Karpas-422 (cell line): ENCODE measurements at regions not wholly inside any gene's neighbourhood (a gene's known extent, or its start where the extent isn't known, plus 50 kb on each side); places are given as distances from the start of the nearest gene placed in this dataset.

ENCODE experiments used
- DNase-seq: peaks from one replicate; pipeline ENCODE4 v3.0.0-alpha.2; 2015
- H2AFZ ChIP-seq: fragments of 200-600 bp; sonication (generic); 2 replicates; pipeline ENCODE4 v1.6.1; 2014; ENCODE audit warnings: antibody characterized with exemption, low read length, mixed read lengths
- H3K27ac ChIP-seq: fragments of 200-600 bp; sonication (generic); 2 replicates; pipeline ENCODE4 v1.5.1; 2014; ENCODE audit warnings: mild to moderate bottlenecking, low read length, moderate library complexity
- H3K27me3 ChIP-seq: fragments of 200-600 bp; sonication (generic); 2 replicates; pipeline ENCODE4 v1.6.1; 2014; ENCODE audit warnings: low read length, mixed read lengths
- H3K36me3 ChIP-seq: fragments of 200-600 bp; sonication (generic); 2 replicates; pipeline ENCODE4 v1.6.1; 2014; ENCODE audit warnings: low read length, mixed read lengths; ENCODE audit not compliant: insufficient read depth
- H3K4me1 ChIP-seq: fragments of 200-600 bp; sonication (generic); 2 replicates; pipeline ENCODE4 v1.6.1; 2014; ENCODE audit warnings: mild to moderate bottlenecking, low read length, mixed read lengths
- H3K4me2 ChIP-seq: fragments of 200-600 bp; sonication (generic); 2 replicates; pipeline ENCODE4 v1.6.1; 2014; ENCODE audit warnings: low read length, low read depth, mild to moderate bottlenecking; ENCODE audit not compliant: poor library complexity, severe bottlenecking
- H3K4me3 ChIP-seq: fragments of 200-600 bp; sonication (generic); 2 replicates; pipeline ENCODE4 v1.5.1; 2014; ENCODE audit warnings: mild to moderate bottlenecking, antibody characterized with exemption, low read length, mixed read lengths
- H3K79me2 ChIP-seq: fragments of 200-600 bp; sonication (generic); 2 replicates; pipeline ENCODE4 v1.6.1; 2014; ENCODE audit warnings: mild to moderate bottlenecking, low read length, mixed read lengths
- H3K9ac ChIP-seq: fragments of 200-600 bp; sonication (generic); 2 replicates; pipeline ENCODE4 v1.6.0; 2014; ENCODE audit warnings: low read length
- H3K9me2 ChIP-seq: fragments of 200-600 bp; sonication (generic), shearing (Covaris generic); replicated peaks from 2 replicates; pipeline ENCODE4 v1.6.0; 2014; ENCODE audit warnings: mild to moderate bottlenecking, low read length, moderate library complexity; ENCODE audit not compliant: insufficient read depth
- H3K9me3 ChIP-seq: fragments of 300-700, 200-600 bp; sonication (generic); 2 replicates; pipeline ENCODE4 v1.6.1; 2014; ENCODE audit warnings: low read length, mixed read lengths
- H4K20me1 ChIP-seq: fragments of 200-600 bp; sonication (generic); 2 replicates; pipeline ENCODE4 v1.6.1; 2014; ENCODE audit warnings: mild to moderate bottlenecking, antibody characterized with exemption, low read length, low read depth; ENCODE audit not compliant: insufficient read depth

DNA sequence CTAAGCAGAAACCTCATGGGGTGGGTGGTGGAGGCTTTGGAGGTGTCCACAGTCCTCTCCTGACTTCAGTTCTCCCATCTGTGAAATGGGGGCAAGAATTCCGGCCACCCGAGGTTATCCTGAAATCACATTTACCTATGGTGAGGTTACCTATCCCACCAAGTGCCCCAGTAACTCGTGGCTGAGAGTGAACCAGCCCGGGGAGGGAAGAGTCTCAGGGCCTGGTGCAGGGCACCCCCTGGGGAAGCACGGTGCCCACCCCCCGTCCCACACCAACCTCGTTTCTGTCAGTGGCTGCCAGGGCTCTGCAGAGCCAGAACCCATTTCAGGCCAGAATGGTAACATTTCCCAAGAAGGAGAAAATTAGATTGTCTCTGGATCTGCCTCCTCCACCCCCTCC, 83.7 kb upstream of the VSTM2B start:
- no peak overlapping the region for H2AFZ ChIP-seq
- no peak overlapping the region for H3K9ac ChIP-seq
- no peaks in the 10 kb centered on the region for H4K20me1 ChIP-seq
- H3K79me2 ChIP-seq: no peaks in the 10 kb centered on the region
- H3K4me3 ChIP-seq: no peak overlapping the region
- H3K9me3 ChIP-seq: no peaks in the 10 kb centered on the region
- DNase-seq: no peak
- H3K9me2 ChIP-seq: no peaks in the 10 kb centered on the region
- H3K36me3 ChIP-seq: no peaks in the 10 kb centered on the region
- no peak overlapping the region for H3K4me2 ChIP-seq
- H3K27me3 ChIP-seq: no peaks in the 10 kb centered on the region
- no peak overlapping the region for H3K27ac ChIP-seq
- H3K4me1 ChIP-seq: no peaks in the 10 kb centered on the region

DNA sequence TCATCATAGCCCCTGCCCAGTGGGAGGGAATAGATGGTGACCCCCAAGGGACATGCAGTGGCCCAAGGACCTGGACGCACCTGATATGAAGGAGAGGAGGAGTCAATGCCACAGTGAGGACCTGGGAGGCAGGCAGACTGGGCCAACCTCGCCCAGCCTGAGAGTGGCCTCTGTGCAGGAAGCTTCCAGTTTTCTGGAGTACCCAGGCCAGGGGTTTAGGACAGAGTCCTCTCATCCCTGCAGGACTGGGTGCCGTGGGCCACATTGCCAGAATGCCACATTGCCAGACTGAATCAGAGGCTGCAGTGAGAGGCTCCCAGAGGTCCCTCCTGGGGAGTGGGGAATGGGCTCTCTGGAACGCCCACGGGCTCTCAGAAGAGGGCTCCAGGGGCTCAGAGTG, 82.9 kb upstream of the VSTM2B start:
- Histone ChIP-seq H3K27ac (no peak overlapping the region), H3K4me3 (no peak overlapping the region), H3K27me3 (no peaks in the 10 kb centered on the region), H3K9me2 (no peaks in the 10 kb centered on the region), H3K36me3 (no peaks in the 10 kb centered on the region), H3K4me2 (no peak overlapping the region), H4K20me1 (no peaks in the 10 kb centered on the region), H2AFZ (no peak overlapping the region), H3K9me3 (no peaks in the 10 kb centered on the region), H3K79me2 (no peaks in the 10 kb centered on the region), H3K4me1 (no peaks in the 10 kb centered on the region), H3K9ac (no peak overlapping the region)
- DNase-seq: no peak

DNA sequence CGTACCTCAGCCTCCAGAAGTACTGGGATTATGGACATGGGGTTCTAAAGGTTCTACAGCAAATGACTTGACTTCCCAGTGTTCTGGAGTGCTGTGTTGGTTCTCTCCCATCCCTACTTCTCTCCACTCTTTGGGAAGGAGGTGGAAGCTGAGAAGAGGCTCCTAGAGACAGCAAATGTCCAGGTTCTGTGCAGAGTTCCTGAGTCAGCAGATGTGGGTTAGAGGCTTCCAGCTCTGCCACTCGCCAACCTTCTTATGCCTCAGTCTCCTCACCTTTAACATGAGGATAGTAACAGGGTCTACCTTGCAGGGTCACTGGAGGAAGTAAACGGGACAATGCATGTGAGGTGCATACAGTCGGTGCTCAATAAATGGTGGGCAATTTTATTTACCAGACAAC, 80.5 kb upstream of the VSTM2B start:
- H3K9me2 ChIP-seq: no peaks in the 10 kb centered on the region
- H3K4me1 ChIP-seq: no peaks in the 10 kb centered on the region
- H3K27ac ChIP-seq: no peak overlapping the region
- no peak overlapping the region for H3K9ac ChIP-seq
- H3K36me3 ChIP-seq: no peaks in the 10 kb centered on the region
- no peaks in the 10 kb centered on the region for H3K9me3 ChIP-seq
- no peaks in the 10 kb centered on the region for H3K27me3 ChIP-seq
- no peak overlapping the region for H3K4me2 ChIP-seq
- H4K20me1 ChIP-seq: no peaks in the 10 kb centered on the region
- no peaks in the 10 kb centered on the region for H3K79me2 ChIP-seq
- DNase-seq: no peak
- H3K4me3 ChIP-seq: no peak overlapping the region
- H2AFZ ChIP-seq: no peak overlapping the region

DNA sequence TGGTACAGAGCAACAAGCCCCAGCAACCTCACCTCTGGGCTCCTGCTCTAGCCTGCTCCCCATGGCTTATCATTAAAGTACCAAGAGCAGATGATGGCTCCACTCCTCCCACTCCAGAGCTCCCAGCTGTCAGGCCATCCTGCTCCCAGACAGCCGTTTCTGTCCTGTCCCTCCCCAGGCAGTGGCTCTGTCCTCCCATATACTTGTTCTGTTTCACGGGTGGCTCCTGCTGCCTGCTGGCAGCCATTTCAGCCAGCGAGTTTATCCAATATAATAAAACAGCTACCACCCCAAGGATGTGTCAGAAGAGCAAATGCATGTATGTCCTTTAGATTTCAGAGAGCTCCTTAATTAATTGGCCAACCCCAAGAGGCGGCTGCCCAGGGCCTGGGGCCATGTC, 79.4 kb upstream of the VSTM2B start:
- Histone ChIP-seq H3K27me3 (no peaks in the 10 kb centered on the region), H3K4me1 (no peaks in the 10 kb centered on the region), H4K20me1 (no peaks in the 10 kb centered on the region), H3K79me2 (no peaks in the 10 kb centered on the region), H2AFZ (no peak overlapping the region), H3K27ac (no peak overlapping the region), H3K4me3 (no peak overlapping the region), H3K9me3 (no peaks in the 10 kb centered on the region), H3K4me2 (no peak overlapping the region), H3K9ac (no peak overlapping the region), H3K36me3 (no peaks in the 10 kb centered on the region), H3K9me2 (no peaks in the 10 kb centered on the region)
- no peak for DNase-seq

DNA sequence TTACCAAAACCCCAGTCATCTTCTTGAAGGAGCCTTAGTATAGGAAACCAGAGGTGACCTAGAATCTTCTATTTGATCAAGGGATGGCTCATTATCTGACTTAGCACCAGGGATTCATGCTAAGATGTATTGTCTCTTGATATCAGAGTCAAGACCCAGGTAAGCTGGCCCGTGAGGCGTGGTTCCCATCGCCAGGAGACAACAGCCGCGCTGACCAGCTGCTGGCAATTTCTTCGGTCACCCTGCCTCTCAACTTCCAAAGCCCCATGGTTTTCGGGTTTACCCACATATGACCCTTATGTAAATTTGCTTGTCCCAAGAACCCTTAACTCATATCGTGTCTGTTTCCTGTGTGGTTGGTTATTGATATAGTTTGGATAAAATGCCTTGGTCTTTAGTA, 77.7 kb upstream of the VSTM2B start:
- Histone ChIP-seq H3K36me3 (no peaks in the 10 kb centered on the region), H4K20me1 (no peaks in the 10 kb centered on the region), H3K9ac (no peak overlapping the region), H3K4me1 (no peaks in the 10 kb centered on the region), H3K27ac (no peak overlapping the region), H3K27me3 (no peaks in the 10 kb centered on the region), H3K79me2 (no peaks in the 10 kb centered on the region), H3K4me3 (no peak overlapping the region), H2AFZ (no peak overlapping the region), H3K9me2 (no peaks in the 10 kb centered on the region), H3K9me3 (no peaks in the 10 kb centered on the region), H3K4me2 (no peak overlapping the region)
- no peak for DNase-seq

DNA sequence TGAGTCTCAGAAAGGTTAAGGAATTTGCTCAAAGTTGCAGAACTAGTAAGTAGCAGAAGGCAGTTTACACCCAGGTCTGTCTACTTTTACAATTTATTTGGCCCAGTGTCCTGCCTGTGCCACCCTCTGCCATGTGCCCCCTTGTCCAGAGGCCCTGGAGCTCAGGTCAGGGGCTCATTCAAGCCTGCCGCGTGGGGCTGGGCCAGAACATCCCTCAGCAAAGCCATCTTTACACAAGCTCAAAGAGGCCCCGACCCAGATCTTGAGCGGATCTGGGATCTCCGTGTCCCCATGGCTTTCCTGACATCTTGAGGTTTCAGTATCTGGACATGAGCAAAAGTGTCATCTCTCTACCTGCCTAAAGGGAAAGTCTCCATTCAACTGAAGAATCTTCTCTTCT, 76.4 kb upstream of the VSTM2B start:
- Histone ChIP-seq H3K79me2 (no peaks in the 10 kb centered on the region), H3K9me2 (no peaks in the 10 kb centered on the region), H3K27me3 (peaks cover 3% of the 10 kb centered on the region; the same call in 1 of the 2 replicates), H3K9ac (no peak overlapping the region), H3K27ac (no peak overlapping the region), H3K4me3 (no peak overlapping the region), H2AFZ (no peak overlapping the region), H3K4me1 (no peaks in the 10 kb centered on the region), H4K20me1 (no peaks in the 10 kb centered on the region), H3K4me2 (no peak overlapping the region), H3K9me3 (no peaks in the 10 kb centered on the region), H3K36me3 (no peaks in the 10 kb centered on the region)
- no peak for DNase-seq

DNA sequence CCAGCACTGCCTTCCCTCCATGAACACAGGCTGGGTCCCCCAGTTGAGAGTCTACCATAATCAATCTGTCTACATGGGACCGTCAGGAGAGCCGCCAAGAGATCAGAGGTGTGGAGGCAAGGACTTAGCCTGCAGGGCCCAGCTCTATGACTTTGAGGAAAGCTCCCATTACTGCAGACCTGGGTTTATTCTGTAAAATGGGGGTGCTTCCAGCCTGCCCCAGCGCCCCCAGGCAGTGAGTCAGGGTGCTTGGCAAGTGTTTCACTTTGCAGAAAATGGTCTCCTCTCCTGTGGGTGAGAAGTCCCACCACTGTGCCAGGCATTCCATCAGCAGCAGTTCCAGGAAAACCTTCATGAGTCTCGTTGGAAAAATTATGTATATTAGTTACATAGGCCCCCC, 75.5 kb upstream of the VSTM2B start:
- H3K9ac ChIP-seq: no peak overlapping the region
- H3K27ac ChIP-seq: no peak overlapping the region
- H2AFZ ChIP-seq: no peak overlapping the region
- peaks cover 3% of the 10 kb centered on the region; the same call in 1 of the 2 replicates for H3K27me3 ChIP-seq
- H3K79me2 ChIP-seq: no peaks in the 10 kb centered on the region
- no peaks in the 10 kb centered on the region for H4K20me1 ChIP-seq
- no peak overlapping the region for H3K4me2 ChIP-seq
- H3K9me2 ChIP-seq: no peaks in the 10 kb centered on the region
- H3K4me1 ChIP-seq: no peaks in the 10 kb centered on the region
- no peaks in the 10 kb centered on the region for H3K36me3 ChIP-seq
- no peak for DNase-seq
- no peak overlapping the region for H3K4me3 ChIP-seq
- no peaks in the 10 kb centered on the region for H3K9me3 ChIP-seq

DNA sequence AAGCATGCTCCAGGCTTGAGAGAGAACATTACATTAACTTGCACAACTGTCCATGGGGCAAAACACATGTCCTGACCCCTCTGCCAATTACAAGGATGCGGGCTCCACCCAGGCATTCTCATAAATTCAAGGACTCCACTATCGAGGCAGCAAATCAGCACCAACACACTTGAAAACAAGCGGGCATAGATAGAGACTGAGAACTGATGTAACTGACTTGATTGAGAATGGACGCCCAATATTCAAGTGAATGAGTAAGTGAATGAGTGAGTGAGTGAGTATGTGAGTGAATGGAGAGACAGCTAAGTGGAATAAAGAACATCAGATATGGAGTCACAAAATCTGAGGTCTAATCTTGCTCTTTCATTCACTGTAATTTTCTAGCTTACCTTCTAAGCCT, 75.0 kb upstream of the VSTM2B start:
- Histone ChIP-seq H3K4me3 (no peak overlapping the region), H3K36me3 (no peaks in the 10 kb centered on the region), H2AFZ (no peak overlapping the region), H3K9ac (no peak overlapping the region), H3K79me2 (no peaks in the 10 kb centered on the region), H4K20me1 (no peaks in the 10 kb centered on the region), H3K27me3 (peaks cover 3% of the 10 kb centered on the region; the same call in 1 of the 2 replicates), H3K27ac (no peak overlapping the region), H3K9me2 (no peaks in the 10 kb centered on the region), H3K4me2 (no peak overlapping the region), H3K9me3 (no peaks in the 10 kb centered on the region), H3K4me1 (no peaks in the 10 kb centered on the region)
- no peak for DNase-seq

DNA sequence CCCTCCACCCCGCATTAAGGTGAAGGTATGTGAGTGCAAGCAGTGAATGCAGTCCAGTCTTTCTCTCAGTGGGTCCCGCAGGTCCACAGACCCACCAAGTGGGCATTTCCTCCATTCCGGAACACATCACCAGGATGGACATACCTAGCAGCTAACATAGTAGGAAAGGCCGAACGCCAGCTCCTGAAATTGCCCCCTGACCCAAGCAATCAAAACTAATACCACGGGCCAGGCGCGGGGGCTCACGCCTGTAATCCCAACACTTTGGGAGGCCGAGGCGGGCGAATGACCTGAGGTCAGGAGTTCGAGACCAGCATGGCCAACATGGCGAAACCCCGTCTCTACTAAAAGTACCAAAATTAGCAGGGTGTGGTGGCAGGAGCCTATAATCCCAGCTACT, 71.7 kb upstream of the VSTM2B start:
- DNase-seq: no peak
- H3K9ac ChIP-seq: no peak overlapping the region

More for the DNA sequence above, 71.7 kb upstream of the VSTM2B start:
- H4K20me1 ChIP-seq: no peaks in the 10 kb centered on the region
- peaks cover 3% of the 10 kb centered on the region; the same call in 1 of the 2 replicates for H3K27me3 ChIP-seq
- no peaks in the 10 kb centered on the region for H3K4me1 ChIP-seq
- H3K79me2 ChIP-seq: no peaks in the 10 kb centered on the region
- no peak overlapping the region for H3K4me2 ChIP-seq
- H3K27ac ChIP-seq: no peak overlapping the region
- no peak overlapping the region for H2AFZ ChIP-seq
- peaks cover 3% of the 10 kb centered on the region; the same call in 1 of the 2 replicates for H3K9me3 ChIP-seq
- H3K9me2 ChIP-seq: no peaks in the 10 kb centered on the region
- no peak overlapping the region for H3K4me3 ChIP-seq
- H3K36me3 ChIP-seq: no peaks in the 10 kb centered on the region
